GM12801 (cell line): ENCODE measurements at regions not wholly inside any gene's neighbourhood (a gene's known extent, or its start where the extent isn't known, plus 50 kb on each side); places are given as distances from the start of the nearest gene placed in this dataset.

Source experiments
- CTCF ChIP-seq: IDR thresholded peaks from one replicate; pipeline ENCODE4 v1.5.1; 2011; ENCODE audit warnings: control low read depth; ENCODE audit not compliant: insufficient read length; ENCODE audit errors: extremely low read depth

- TF ChIP-seq CTCF = no peak
Observed at GRCh38 chr11:39462506-39462905, 1996.9 kb downstream of the LRRC4C start.

- TF ChIP-seq CTCF = no peak
Observed at GRCh38 chr11:39461066-39461465, 1998.4 kb downstream of the LRRC4C start.

- TF ChIP-seq CTCF = no peak
Observed at GRCh38 chr11:39459606-39460005, 1999.8 kb downstream of the LRRC4C start.

- TF ChIP-seq CTCF = no peak
Observed at GRCh38 chr11:39458481-39458880, 2001.0 kb downstream of the LRRC4C start.

GRCh38 chr11:39443424-39444022 is 2015.9 kb downstream of the LRRC4C start:
- no peak for TF ChIP-seq CTCF

GRCh38 chr11:39442177-39442576 is 2017.3 kb downstream of the LRRC4C start:
- TF ChIP-seq CTCF = no peak

- TF ChIP-seq CTCF = no peak
Observed at GRCh38 chr11:39435641-39436040, 2023.8 kb downstream of the LRRC4C start.
